ENCODE measurements at regions not wholly inside any gene's neighbourhood (a gene's known extent, or its start where the extent isn't known, plus 50 kb on each side); places are given as distances from the start of the nearest gene placed in this dataset.

GRCh38 chr2:4745056-4745991 lies 946.9 kb upstream of the SOX11 start:
- Histone ChIP-seq H3K4me3 (ENCODE audit: insufficient read length, low read depth) (no peak overlapping the region), H3K9ac (ENCODE audit: insufficient read length, low read depth) (no peak overlapping the region), H3K36me3 (ENCODE audit: insufficient read depth, insufficient read length, low read length) (no peaks in the 10 kb centered on the region), H3K9me3 (ENCODE audit: insufficient read depth, low read length) (no peaks in the 10 kb centered on the region), H3K4me1 (ENCODE audit: insufficient read depth, insufficient read length) (no peaks in the 10 kb centered on the region), H3K27me3 (ENCODE audit: insufficient read depth, insufficient read length) (no peaks in the 10 kb centered on the region)
- no peak for DNase-seq (ENCODE audit: low read depth, low spot score)
- TF ChIP-seq YY1 (IDR thresholded peaks at IDR 0.05; ENCODE audit: insufficient read depth, insufficient read length) = no peak

DNA sequence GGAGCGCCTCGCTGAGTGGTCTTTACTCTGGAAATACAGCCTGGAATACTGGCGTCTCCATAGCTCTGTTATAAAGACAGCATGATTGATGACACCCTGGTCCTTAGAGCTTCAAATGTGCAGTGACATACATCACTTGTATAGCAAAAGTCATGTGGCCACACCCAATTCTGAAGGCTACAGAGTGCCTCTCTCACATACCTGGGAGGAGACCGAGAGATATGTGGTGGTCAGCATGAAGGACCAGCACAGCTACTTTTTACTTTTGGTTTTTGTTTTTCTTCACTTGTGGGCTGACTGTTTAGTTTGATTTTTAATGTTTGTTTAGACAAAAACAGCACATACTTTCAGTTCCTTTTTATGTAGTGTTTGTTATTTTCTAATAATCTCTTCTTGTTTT lies 938.5 kb upstream of the SOX11 start:
- TF ChIP-seq ZNF274 (IDR thresholded peaks at IDR 0.05; ENCODE audit: low read depth, low read length) (no peak), SUZ12 (IDR thresholded peaks at IDR 0.05; ENCODE audit: extremely low read depth, insufficient read depth, insufficient read length) (no peak), YY1 (IDR thresholded peaks at IDR 0.05; ENCODE audit: insufficient read depth, insufficient read length) (no peak)
- no peak for DNase-seq (ENCODE audit: low read depth, low spot score)
- Histone ChIP-seq H3K4me3 (ENCODE audit: insufficient read length, low read depth) (no peak overlapping the region), H3K4me1 (ENCODE audit: insufficient read depth, insufficient read length) (no peaks in the 10 kb centered on the region), H3K9ac (ENCODE audit: insufficient read length, low read depth) (no peak overlapping the region), H3K27me3 (ENCODE audit: insufficient read depth, insufficient read length) (no peaks in the 10 kb centered on the region), H3K9me3 (ENCODE audit: insufficient read depth, low read length) (no peaks in the 10 kb centered on the region), H3K36me3 (ENCODE audit: insufficient read depth, insufficient read length, low read length) (no peaks in the 10 kb centered on the region)

GRCh38 chr2:4762951-4763376 lies 929.2 kb upstream of the SOX11 start:
- Histone ChIP-seq H3K9me3 (ENCODE audit: insufficient read depth, low read length) (no peaks in the 10 kb centered on the region), H3K9ac (ENCODE audit: insufficient read length, low read depth) (no peak overlapping the region), H3K4me1 (ENCODE audit: insufficient read depth, insufficient read length) (no peaks in the 10 kb centered on the region), H3K27me3 (ENCODE audit: insufficient read depth, insufficient read length) (no peaks in the 10 kb centered on the region), H3K36me3 (ENCODE audit: insufficient read depth, insufficient read length, low read length) (no peaks in the 10 kb centered on the region), H3K4me3 (ENCODE audit: insufficient read length, low read depth) (no peak overlapping the region)
- DNase-seq (ENCODE audit: low read depth, low spot score) = peak; percentile 59
- TF ChIP-seq YY1 (IDR thresholded peaks at IDR 0.05; ENCODE audit: insufficient read depth, insufficient read length) (no peak), ZNF274 (IDR thresholded peaks at IDR 0.05; ENCODE audit: low read depth, low read length) (no peak), SUZ12 (IDR thresholded peaks at IDR 0.05; ENCODE audit: extremely low read depth, insufficient read depth, insufficient read length) (no peak)

GRCh38 chr2:4765787-4766530 lies 926.2 kb upstream of the SOX11 start:
- no peak for DNase-seq (ENCODE audit: low read depth, low spot score)
- Histone ChIP-seq H3K36me3 (ENCODE audit: insufficient read depth, insufficient read length, low read length) (no peaks in the 10 kb centered on the region), H3K27me3 (ENCODE audit: insufficient read depth, insufficient read length) (no peaks in the 10 kb centered on the region), H3K4me3 (ENCODE audit: insufficient read length, low read depth) (no peak overlapping the region), H3K9ac (ENCODE audit: insufficient read length, low read depth) (no peak overlapping the region), H3K4me1 (ENCODE audit: insufficient read depth, insufficient read length) (no peaks in the 10 kb centered on the region), H3K9me3 (ENCODE audit: insufficient read depth, low read length) (no peaks in the 10 kb centered on the region)
- no peak for TF ChIP-seq SUZ12 (IDR thresholded peaks at IDR 0.05; ENCODE audit: extremely low read depth, insufficient read depth, insufficient read length)
- no peak for TF ChIP-seq ZNF274 (IDR thresholded peaks at IDR 0.05; ENCODE audit: low read depth, low read length)
- no peak for TF ChIP-seq YY1 (IDR thresholded peaks at IDR 0.05; ENCODE audit: insufficient read depth, insufficient read length)

DNA sequence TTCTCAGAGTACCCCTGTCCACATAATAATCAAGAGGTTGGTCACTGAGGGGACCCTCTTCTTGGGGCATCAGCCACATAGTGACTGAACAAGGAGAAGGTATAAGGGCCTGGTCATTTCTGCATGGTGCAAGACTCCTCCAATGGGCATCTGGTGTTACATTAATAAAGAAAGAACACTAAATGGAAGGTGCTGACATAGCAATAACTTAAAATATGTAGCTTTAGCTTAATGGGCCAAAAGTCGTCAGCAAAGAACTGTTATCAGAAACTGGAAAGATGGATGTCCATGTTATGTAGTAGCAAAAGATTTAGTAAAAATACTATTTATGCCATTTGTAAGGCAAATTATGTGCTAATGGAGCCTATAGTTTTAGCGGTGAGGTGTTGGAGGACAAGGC lies 916.5 kb upstream of the SOX11 start:
- no peaks in the 10 kb centered on the region for H3K4me1 ChIP-seq (ENCODE audit: insufficient read depth, insufficient read length)
- no peaks in the 10 kb centered on the region for H3K36me3 ChIP-seq (ENCODE audit: insufficient read depth, insufficient read length, low read length)
- no peaks in the 10 kb centered on the region for H3K27me3 ChIP-seq (ENCODE audit: insufficient read depth, insufficient read length)
- TF ChIP-seq SUZ12 (IDR thresholded peaks at IDR 0.05; ENCODE audit: extremely low read depth, insufficient read depth, insufficient read length) (no peak), ZNF274 (IDR thresholded peaks at IDR 0.05; ENCODE audit: low read depth, low read length) (no peak), YY1 (IDR thresholded peaks at IDR 0.05; ENCODE audit: insufficient read depth, insufficient read length) (no peak)
- DNase-seq (ENCODE audit: low read depth, low spot score) = no peak
- no peak overlapping the region for H3K9ac ChIP-seq (ENCODE audit: insufficient read length, low read depth)
- H3K4me3 ChIP-seq (ENCODE audit: insufficient read length, low read depth) = no peak overlapping the region
- no peaks in the 10 kb centered on the region for H3K9me3 ChIP-seq (ENCODE audit: insufficient read depth, low read length)

DNA sequence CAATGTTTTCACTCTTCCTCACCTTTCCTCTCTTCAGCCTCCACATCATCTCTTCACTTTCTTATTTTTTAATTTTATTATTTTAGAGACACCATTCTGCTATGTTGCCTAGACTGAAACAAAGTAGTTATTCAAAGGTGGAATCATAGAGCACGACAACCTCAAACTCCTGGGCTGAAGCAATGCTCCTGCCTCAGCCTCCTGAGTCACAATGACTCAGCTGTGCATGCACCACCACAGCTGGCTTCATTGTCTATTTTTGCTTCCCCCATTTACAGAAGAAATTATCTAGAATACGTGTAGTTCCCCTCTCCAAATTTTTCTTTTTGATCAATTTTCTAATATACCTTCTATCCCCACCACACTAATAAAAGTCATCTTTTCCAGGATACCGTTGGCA lies 911.5 kb upstream of the SOX11 start:
- Histone ChIP-seq H3K36me3 (ENCODE audit: insufficient read depth, insufficient read length, low read length) (no peaks in the 10 kb centered on the region), H3K4me3 (ENCODE audit: insufficient read length, low read depth) (no peak overlapping the region), H3K9ac (ENCODE audit: insufficient read length, low read depth) (no peak overlapping the region), H3K4me1 (ENCODE audit: insufficient read depth, insufficient read length) (no peaks in the 10 kb centered on the region), H3K27me3 (ENCODE audit: insufficient read depth, insufficient read length) (no peaks in the 10 kb centered on the region), H3K9me3 (ENCODE audit: insufficient read depth, low read length) (no peaks in the 10 kb centered on the region)
- DNase-seq (ENCODE audit: low read depth, low spot score) = no peak
- TF ChIP-seq SUZ12 (IDR thresholded peaks at IDR 0.05; ENCODE audit: extremely low read depth, insufficient read depth, insufficient read length) = no peak
- TF ChIP-seq YY1 (IDR thresholded peaks at IDR 0.05; ENCODE audit: insufficient read depth, insufficient read length) = no peak
- TF ChIP-seq ZNF274 (IDR thresholded peaks at IDR 0.05; ENCODE audit: low read depth, low read length) = no peak

GRCh38 chr2:4782647-4783046 lies 909.5 kb upstream of the SOX11 start:
- Histone ChIP-seq H3K27me3 (ENCODE audit: insufficient read depth, insufficient read length) (no peaks in the 10 kb centered on the region), H3K4me1 (ENCODE audit: insufficient read depth, insufficient read length) (no peaks in the 10 kb centered on the region), H3K9me3 (ENCODE audit: insufficient read depth, low read length) (peaks cover 4% of the 10 kb centered on the region; the same call in 1 of the 2 replicates), H3K4me3 (ENCODE audit: insufficient read length, low read depth) (no peak overlapping the region), H3K36me3 (ENCODE audit: insufficient read depth, insufficient read length, low read length) (no peaks in the 10 kb centered on the region), H3K9ac (ENCODE audit: insufficient read length, low read depth) (no peak overlapping the region)
- TF ChIP-seq SUZ12 (IDR thresholded peaks at IDR 0.05; ENCODE audit: extremely low read depth, insufficient read depth, insufficient read length) (no peak), YY1 (IDR thresholded peaks at IDR 0.05; ENCODE audit: insufficient read depth, insufficient read length) (no peak), ZNF274 (IDR thresholded peaks at IDR 0.05; ENCODE audit: low read depth, low read length) (no peak)
- DNase-seq (ENCODE audit: low read depth, low spot score) = no peak
